ENCODE measurements at regions not wholly inside any gene's neighbourhood (a gene's known extent, or its start where the extent isn't known, plus 50 kb on each side); places are given as distances from the start of the nearest gene placed in this dataset.
"Not testable (repeated sequence)": the region's sequence is repeated elsewhere in the genome, so short reads cannot be mapped to it uniquely, and the experiment has no call there.

GRCh38 chrX:40406330-40406859, 174.4 kb upstream of the ATP6AP2 start:
- DNase-seq, result no peak

DNA sequence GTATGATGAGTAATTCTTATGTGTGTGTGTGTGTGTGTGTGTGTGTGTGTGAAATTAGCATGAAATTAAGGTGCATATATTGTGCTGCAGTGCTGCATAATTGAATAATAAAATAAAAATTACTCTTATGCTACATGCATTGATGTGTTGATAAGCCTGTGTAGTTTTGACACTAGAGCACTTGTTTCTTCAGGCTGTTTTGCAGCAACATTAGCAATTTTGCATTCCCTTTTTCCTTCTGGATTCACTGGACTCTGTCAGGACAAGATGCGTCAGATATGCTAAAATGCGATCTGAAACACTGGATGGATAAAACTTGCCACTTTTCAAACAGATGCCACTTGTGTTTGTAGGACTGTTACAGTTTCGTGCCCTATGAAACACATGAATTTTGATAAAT, 175.4 kb upstream of the ATP6AP2 start:
- DNase-seq, result no peak

GRCh38 chrX:40403757-40404156, 177.0 kb upstream of the ATP6AP2 start:
- no peak for DNase-seq

DNA sequence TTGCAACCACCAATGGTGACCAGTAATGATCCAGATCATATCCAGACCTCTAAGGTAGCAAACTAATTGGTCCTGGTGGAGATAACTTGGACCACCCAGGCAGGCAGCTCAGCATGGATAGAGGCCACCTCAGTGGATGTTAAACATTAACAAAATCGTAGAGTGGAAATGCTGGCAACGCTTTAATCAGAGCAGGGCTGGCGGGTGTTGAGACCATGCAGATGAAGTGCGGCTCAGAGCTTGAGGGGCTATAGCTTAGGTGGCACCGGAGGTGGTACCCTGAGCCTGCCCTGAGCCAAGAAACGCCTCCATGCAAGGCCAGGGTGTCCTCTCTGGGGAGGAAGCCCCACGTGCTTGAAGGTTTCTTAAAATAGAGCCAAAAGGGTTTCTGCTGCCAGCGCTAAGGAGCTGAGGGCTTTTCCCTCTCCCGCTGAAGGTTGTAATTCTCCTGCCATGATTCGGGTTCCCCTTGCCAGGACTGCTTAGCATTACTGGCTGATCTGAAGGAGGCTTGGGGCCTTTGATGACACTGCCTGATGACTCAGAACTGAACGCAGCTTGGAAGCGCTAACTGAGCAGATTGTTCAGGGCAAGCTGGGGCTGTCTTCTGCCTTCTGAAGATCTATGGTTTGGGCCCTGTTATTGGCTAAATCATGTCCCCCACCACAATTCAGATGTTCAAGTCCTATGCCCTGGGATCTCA, 177.8 kb upstream of the ATP6AP2 start:
- DNase-seq, result no peak

DNA sequence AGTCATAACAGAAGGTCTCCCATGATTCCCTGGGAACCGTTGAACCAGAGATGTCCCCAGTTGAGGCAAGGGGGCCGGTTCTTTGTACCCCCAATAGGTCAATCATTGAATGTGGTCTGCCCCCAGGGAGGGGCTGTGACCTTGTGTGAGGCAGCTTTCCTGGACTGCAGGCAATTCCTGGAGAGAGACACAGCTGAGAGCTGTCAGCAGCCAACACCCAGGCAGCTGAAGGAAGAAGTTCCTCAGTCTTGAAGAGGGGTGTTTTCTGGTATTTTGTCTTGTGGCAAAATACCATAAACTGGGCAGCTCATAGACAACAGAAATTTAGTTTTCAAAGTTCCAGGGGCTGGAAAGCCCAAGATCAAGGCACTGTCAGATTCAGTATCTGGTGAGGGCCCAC, 185.7 kb upstream of the ATP6AP2 start:
- DNase-seq, result no peak

DNA sequence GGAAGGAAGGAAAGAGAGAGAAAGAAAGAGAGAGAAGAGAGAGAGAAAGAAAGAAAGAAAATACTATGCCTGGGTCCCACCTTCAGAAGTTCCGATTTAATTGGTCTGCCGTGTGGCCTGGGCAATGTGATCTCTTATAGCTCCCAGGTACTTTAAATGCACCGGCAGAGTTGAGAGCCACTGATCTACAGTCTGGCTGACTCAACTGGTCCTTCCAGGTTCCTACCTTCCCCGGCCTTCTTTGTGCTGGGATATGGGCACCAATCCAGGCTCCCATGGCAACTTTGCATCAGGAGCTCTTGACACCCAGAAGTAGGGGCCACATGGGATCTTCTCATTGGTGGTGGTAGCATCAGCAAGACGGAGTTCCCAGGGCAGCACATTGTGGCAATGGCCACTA, 186.5 kb upstream of the ATP6AP2 start:
- DNase-seq, result no peak

GRCh38 chrX:40392599-40392998, 188.2 kb upstream of the ATP6AP2 start:
- DNase-seq, result no peak

DNA sequence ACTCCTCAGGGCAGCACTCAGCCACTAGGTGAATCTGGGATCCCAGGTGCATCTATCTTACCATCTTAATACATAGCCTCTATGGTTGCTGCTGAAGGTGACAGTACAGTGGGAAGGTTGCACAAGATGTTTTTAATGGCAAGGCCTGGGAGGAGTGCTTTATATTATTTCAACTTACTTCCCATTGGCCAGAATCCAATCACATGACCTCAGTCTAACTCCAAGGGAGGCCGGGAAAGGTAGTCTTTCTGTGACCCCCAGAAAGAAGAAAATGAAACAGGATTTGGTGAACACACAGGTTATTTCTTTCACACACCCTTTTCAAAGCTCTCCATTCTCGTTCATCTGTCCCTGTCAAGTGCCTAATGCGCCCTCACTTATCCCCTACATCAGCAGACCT, 189.1 kb upstream of the ATP6AP2 start:
- DNase-seq, result no peak

DNA sequence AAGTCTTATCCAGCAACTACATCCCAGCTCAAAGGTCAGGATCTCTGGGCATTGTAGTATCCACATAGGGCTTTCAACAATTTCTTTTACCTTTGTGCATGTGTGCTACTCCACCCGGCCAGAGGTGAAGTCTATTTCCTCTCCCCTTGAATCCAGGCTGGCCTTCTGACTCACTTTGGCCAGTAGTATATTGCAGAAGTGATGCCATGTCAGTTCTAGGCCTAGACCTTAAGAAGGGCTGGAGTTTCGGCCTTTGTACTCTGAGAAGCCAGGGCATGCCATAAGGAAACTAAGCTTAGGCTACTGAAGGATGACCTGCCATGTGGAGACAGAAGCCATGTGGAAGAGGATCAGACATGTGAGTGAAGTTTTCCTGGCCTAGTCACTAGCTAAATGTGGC, 191.2 kb upstream of the ATP6AP2 start:
- DNase-seq, result no peak

- no peak for DNase-seq
These were observed 192.3 kb upstream of the ATP6AP2 start for GRCh38 chrX:40388441-40388840.

DNA sequence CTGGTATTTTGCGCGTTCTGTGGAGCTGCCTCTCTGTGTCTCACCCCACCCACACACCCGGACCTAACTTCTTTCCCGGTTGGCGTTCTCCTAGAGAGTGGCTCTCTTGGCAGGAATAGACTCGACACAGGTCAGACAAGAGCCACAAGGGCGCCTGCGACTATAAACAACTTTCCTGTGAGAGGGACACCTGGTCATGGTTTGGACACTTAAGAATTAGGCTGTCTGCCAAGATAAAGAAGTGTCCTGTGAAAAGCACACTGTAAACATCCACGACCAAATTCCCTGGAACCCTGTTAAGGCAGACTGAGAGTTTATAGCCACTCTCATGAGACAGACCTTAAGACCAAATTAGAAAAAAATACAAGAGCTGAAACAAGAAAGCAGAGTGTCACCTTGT, 192.9 kb upstream of the ATP6AP2 start:
- not testable (repeated sequence) for DNase-seq

GRCh38 chrX:40387311-40387710, 193.5 kb upstream of the ATP6AP2 start:
- DNase-seq, result not testable (repeated sequence)

GRCh38 chrX:40385682-40386081, 195.1 kb upstream of the ATP6AP2 start:
- no peak for DNase-seq

DNA sequence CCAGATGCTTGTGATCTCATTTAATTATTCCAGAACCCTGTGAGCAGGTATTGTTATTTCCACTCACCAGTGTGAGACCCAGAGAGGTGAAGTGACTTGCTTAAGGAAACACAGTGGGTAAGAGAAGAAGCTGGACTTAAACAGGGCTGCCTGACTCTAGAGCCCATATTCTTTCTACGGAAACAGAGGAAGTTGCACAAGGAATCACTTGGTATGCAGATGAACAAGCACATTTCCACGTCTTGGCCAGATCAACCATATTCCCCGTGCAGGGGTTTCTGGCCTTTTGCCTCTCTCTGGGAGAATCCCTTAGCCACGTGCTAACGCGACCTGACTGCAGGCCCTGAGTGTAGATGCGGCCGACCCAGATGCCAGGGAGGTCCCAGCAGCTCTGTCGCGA, 195.5 kb upstream of the ATP6AP2 start:
- no peak for DNase-seq

DNA sequence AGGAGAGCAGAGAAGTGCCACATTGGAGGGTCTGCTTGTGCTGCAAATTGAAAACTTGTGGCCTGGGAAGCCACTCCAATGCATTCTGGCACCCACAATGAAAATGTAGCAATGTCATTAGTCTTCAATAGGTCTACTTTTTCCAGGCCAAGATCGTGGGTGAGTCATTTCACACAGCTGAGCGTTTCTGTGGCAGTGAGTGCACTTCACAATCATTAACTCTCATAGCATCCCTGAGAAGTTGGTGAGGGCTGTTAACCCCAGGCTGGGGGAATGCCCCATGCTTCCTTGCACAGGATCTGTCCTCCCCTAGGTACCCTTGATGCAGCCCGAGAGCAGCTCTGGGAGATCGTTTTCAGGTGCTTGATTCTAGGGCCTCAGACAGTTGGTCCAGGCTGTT, 196.8 kb upstream of the ATP6AP2 start:
- no peak for DNase-seq

DNA sequence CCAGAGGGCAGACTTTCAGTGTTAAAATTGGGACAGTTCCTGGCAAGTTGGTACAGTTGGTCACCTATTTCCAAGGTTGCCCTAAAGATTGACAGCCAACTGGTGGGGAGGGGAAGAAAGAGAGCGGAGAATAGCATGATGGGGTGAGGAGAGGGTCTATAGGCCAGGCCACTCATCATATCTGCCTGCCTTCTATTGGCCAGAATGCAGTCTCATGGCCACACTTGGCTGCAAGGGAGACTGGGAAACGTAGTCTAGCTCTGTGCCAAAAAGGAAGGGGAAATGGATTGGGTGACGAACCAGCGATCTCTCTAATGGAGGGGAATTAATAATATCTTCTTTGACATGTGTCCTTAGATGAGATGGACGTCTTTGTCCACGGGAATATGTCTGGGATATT, 197.4 kb upstream of the ATP6AP2 start:
- DNase-seq, result no peak

DNA sequence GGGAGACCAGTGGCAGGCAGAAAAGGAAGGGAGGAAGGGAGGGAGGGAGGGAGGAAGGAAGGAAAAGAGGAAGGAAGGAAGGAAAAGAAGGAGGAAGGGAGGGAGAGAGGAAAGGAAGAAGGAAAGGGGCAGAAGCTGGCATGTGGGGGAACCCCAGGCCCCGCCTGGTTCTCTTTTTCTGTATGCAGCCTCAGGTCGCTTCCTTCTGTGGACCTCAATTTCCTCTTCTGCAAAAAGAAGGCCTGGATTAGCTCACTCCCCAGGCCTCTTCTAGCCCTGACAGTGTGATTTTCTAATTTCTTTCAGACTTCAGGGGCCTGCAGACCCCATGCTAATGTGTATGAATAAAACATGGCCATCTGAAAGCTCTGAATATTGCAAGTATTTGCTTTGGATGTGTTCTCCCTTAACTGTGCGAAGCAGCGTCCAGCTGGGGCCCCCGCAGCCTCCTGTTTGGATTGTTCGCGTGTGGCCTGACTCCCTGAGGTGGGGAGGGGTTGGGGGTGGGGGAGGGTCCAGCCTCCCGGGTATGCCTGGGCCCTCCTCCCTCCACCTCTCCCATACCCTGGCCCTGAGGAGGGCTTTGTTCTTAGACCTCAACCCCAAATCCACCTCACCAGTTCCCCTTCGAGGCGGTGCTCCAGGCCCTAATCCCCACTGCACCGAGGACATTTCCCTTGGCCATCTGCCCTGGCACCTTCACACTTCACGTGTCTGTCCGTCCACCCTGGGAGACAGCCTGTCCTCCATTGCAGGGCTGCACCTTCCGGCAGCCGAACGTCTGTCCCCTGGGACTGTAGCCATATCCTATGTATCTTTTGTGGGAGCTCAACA, 199.9 kb upstream of the ATP6AP2 start:
- DNase-seq, result no peak

- DNase-seq, result no peak
These were observed 203.1 kb upstream of the ATP6AP2 start for GRCh38 chrX:40377684-40378083.

- no peak for DNase-seq
These were observed 206.3 kb upstream of the ATP6AP2 start for GRCh38 chrX:40374486-40374885.

- DNase-seq, result no peak
These were observed 207.1 kb upstream of the ATP6AP2 start for GRCh38 chrX:40373641-40374040.

- no peak for DNase-seq
These were observed 207.7 kb upstream of the ATP6AP2 start for GRCh38 chrX:40373025-40373424.

- no peak for DNase-seq
These were observed 209.4 kb upstream of the ATP6AP2 start for GRCh38 chrX:40371376-40371775.

DNA sequence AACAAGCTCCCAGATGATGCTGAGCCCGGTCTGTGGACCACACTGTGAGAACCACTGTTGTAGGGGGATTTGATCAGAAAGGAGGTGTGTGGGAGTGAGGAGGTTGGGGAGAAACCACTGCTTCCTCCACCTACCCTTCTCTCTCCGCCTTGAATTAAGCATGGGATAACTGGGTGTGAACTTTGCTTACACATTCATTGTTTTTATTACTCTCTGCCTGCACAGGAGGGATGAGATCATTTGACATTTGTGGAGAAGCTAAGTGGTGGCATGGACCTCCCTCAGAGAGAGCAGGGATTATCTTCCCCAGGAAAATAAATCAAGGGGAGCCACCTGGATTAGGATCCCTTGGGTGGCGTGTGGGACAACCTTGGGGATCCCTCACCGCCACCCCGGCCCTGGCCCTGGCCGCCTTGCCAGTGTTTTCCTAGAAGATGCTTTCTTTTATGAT, 212.1 kb upstream of the ATP6AP2 start:
- DNase-seq, result no peak

DNA sequence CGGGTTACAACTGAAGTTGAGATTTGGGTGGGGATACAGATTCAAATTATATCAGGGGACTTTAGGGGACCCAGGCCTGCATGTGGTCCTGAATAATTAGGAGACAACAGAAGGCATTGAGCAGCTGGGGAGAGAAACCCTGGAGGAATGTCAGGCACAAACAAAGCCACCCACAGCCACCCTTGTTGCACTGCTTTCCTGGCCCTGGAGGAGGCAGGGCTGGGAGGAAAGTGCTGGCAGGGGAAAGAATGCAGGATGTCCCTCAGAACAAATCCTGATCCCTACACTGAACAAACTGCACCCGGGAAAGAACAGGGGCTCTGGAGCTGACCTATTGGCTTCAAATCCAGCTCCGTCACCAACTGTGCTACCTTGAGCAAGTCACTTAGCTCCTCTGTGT, 214.1 kb upstream of the ATP6AP2 start:
- DNase-seq, result no peak

Data from activated T-cell treated with anti-CD3 and anti-CD28 coated beads, Interleukin-2, amount 50 U/mL, for 1 hour (primary cell).